ENCODE measurements at regions not wholly inside any gene's neighbourhood (a gene's known extent, or its start where the extent isn't known, plus 50 kb on each side); places are given as distances from the start of the nearest gene placed in this dataset.

GRCh38 chr6:105851606-105852005 is 234.5 kb upstream of the PRDM1 start:
- no peak for TF ChIP-seq CTCF (IDR thresholded peaks at IDR 0.05)
- intact Hi-C loops (cut with DNase I) = no loop called here
- no peaks in the 10 kb centered on the region for H3K9me3 ChIP-seq
- no peaks in the 10 kb centered on the region for H3K27me3 ChIP-seq (ENCODE audit: insufficient read depth in 3 of 3, low read length in 2 of 3)
- no peak overlapping the region for H3K4me3 ChIP-seq
- no peak for DNase-seq
- no peaks in the 10 kb centered on the region for H3K4me1 ChIP-seq
- H3K36me3 ChIP-seq (ENCODE audit: insufficient read depth in 1 of 2, low read depth in 1 of 2) = no peaks in the 10 kb centered on the region
- no peak for ATAC-seq
- WGBS, 3 donors = 36 to 49% (median 37%) methylated on average over 4 of the region's 4 CpGs
- H3K27ac ChIP-seq = no peak overlapping the region

- ATAC-seq = no peak
- H3K27ac ChIP-seq = no peak overlapping the region
- DNase-seq = no peak
Measured at GRCh38 chr6:105851113-105851580, 235.0 kb upstream of the PRDM1 start.

GRCh38 chr6:105850261-105851112 is 235.6 kb upstream of the PRDM1 start:
- TF ChIP-seq CTCF (IDR thresholded peaks at IDR 0.05) = no peak
- Histone ChIP-seq H3K27me3 (ENCODE audit: insufficient read depth in 3 of 3, low read length in 2 of 3) (no peaks in the 10 kb centered on the region), H3K9me3 (no peaks in the 10 kb centered on the region), H3K27ac (no peak overlapping the region), H3K4me3 (no peak overlapping the region), H3K36me3 (ENCODE audit: insufficient read depth in 1 of 2, low read depth in 1 of 2) (no peaks in the 10 kb centered on the region), H3K4me1 (no peaks in the 10 kb centered on the region)
- ATAC-seq (no peak), DNase-seq (no peak)
- 73 to 83% (median 78%) methylated on average over 11 of the region's 11 CpGs for WGBS, 3 donors
- intact Hi-C loops (cut with DNase I) = no loop called here

More at GRCh38 chr6:105851113-105851580, 235.0 kb upstream of the PRDM1 start:
- no peaks in the 10 kb centered on the region for H3K4me1 ChIP-seq
- TF ChIP-seq CTCF (IDR thresholded peaks at IDR 0.05) = no peak
- 16 to 33% (median 23%) methylated on average over 10 of the region's 10 CpGs for WGBS, 3 donors
- H3K27me3 ChIP-seq (ENCODE audit: insufficient read depth in 3 of 3, low read length in 2 of 3) = no peaks in the 10 kb centered on the region
- intact Hi-C loops (cut with DNase I) = no loop called here
- no peak overlapping the region for H3K4me3 ChIP-seq
- no peaks in the 10 kb centered on the region for H3K9me3 ChIP-seq
- H3K36me3 ChIP-seq (ENCODE audit: insufficient read depth in 1 of 2, low read depth in 1 of 2) = no peaks in the 10 kb centered on the region

- no peaks in the 10 kb centered on the region for H3K27me3 ChIP-seq (ENCODE audit: insufficient read depth in 3 of 3, low read length in 2 of 3)
- H3K4me3 ChIP-seq = no peak overlapping the region
- no peaks in the 10 kb centered on the region for H3K9me3 ChIP-seq
- DNase-seq = no peak
- TF ChIP-seq CTCF (IDR thresholded peaks at IDR 0.05) = no peak
- 83 to 84% (median 83%) methylated on average over 6 of the region's 6 CpGs for WGBS, 3 donors
- intact Hi-C loops (cut with DNase I) = no loop called here
- no peak for ATAC-seq
- no peaks in the 10 kb centered on the region for H3K36me3 ChIP-seq (ENCODE audit: insufficient read depth in 1 of 2, low read depth in 1 of 2)
- no peak overlapping the region for H3K27ac ChIP-seq
- no peaks in the 10 kb centered on the region for H3K4me1 ChIP-seq
Measured at GRCh38 chr6:105849746-105850145, 236.4 kb upstream of the PRDM1 start.

- TF ChIP-seq CTCF (IDR thresholded peaks at IDR 0.05) = no peak
- Histone ChIP-seq H3K27ac (no peak overlapping the region), H3K27me3 (ENCODE audit: insufficient read depth in 3 of 3, low read length in 2 of 3) (no peaks in the 10 kb centered on the region), H3K36me3 (ENCODE audit: insufficient read depth in 1 of 2, low read depth in 1 of 2) (no peaks in the 10 kb centered on the region), H3K9me3 (no peaks in the 10 kb centered on the region), H3K4me1 (no peaks in the 10 kb centered on the region), H3K4me3 (no peak overlapping the region)
- ATAC-seq = no peak
- no peak for DNase-seq
- intact Hi-C loops (cut with DNase I) = no loop called here
Measured at GRCh38 chr6:105847433-105847832, 238.7 kb upstream of the PRDM1 start.

All from psoas muscle (tissue), 7 donors.